SK-N-MC (cell line): ENCODE measurements at regions not wholly inside any gene's neighbourhood (a gene's known extent, or its start where the extent isn't known, plus 50 kb on each side); places are given as distances from the start of the nearest gene placed in this dataset.

Source experiments
- EZH2 ChIP-seq: fragments of 200-600 bp; sonication (generic); IDR thresholded peaks from one replicate; pipeline ENCODE4 v1.6.1; 2017; ENCODE audit warnings: antibody characterized with exemption
- FOXP2 ChIP-seq: optimal IDR thresholded peaks from 2 replicates; pipeline ENCODE3; 2011; ENCODE audit warnings: mild to moderate bottlenecking, moderate library complexity; ENCODE audit not compliant: insufficient read depth; ENCODE audit errors: extremely low read length, control extremely low read depth
- POLR2AphosphoS5 ChIP-seq: IDR thresholded peaks from 2 replicates; pipeline ENCODE4 v1.6.1; 2012; ENCODE audit warnings: mild to moderate bottlenecking, low read depth, low read length, borderline replicate concordance

GRCh38 chr4:116088771-116089170 lies 975.4 kb upstream of the NDST4 start:
- TF ChIP-seq POLR2AphosphoS5 (no peak), EZH2 (no peak), FOXP2 (no peak)
